ENCODE measurements at regions not wholly inside any gene's neighbourhood (a gene's known extent, or its start where the extent isn't known, plus 50 kb on each side); places are given as distances from the start of the nearest gene placed in this dataset.

- TF ChIP-seq CTCF (IDR thresholded peaks at IDR 0.05; ENCODE audit: unreplicated experiment) = no peak
- no peak for DNase-seq (ENCODE audit: low spot score, unreplicated experiment)
- Mint-ChIP-seq H3K9me3 (ENCODE audit: low read depth) (no peaks in the 10 kb centered on the region), H3K4me1 (ENCODE audit: low read depth) (peaks cover 3% of the 10 kb centered on the region), H3K27ac (no peak overlapping the region), H3K4me3 (ENCODE audit: low read depth) (no peak overlapping the region), H3K36me3 (ENCODE audit: insufficient read depth) (no peaks in the 10 kb centered on the region), H3K27me3 (no peaks in the 10 kb centered on the region)
These were observed 124.9 kb upstream of the ETAA1 start for GRCh38 chr2:67272195-67272594.

GRCh38 chr2:67277450-67277849, 119.7 kb upstream of the ETAA1 start:
- H3K4me3 Mint-ChIP-seq (ENCODE audit: low read depth) = no peak overlapping the region
- TF ChIP-seq CTCF (IDR thresholded peaks at IDR 0.05; ENCODE audit: unreplicated experiment) = no peak
- DNase-seq (ENCODE audit: low spot score, unreplicated experiment) = no peak
- no peaks in the 10 kb centered on the region for H3K27me3 Mint-ChIP-seq
- no peaks in the 10 kb centered on the region for H3K36me3 Mint-ChIP-seq (ENCODE audit: insufficient read depth)
- no peaks in the 10 kb centered on the region for H3K9me3 Mint-ChIP-seq (ENCODE audit: low read depth)
- H3K27ac Mint-ChIP-seq = no peak overlapping the region
- peaks cover 1% of the 10 kb centered on the region for H3K4me1 Mint-ChIP-seq (ENCODE audit: low read depth)

GRCh38 chr2:67281101-67281500, 116.0 kb upstream of the ETAA1 start:
- Mint-ChIP-seq H3K9me3 (ENCODE audit: low read depth) (no peaks in the 10 kb centered on the region), H3K27me3 (no peaks in the 10 kb centered on the region), H3K4me1 (ENCODE audit: low read depth) (peaks cover 5% of the 10 kb centered on the region), H3K27ac (no peak overlapping the region), H3K4me3 (ENCODE audit: low read depth) (no peak overlapping the region), H3K36me3 (ENCODE audit: insufficient read depth) (no peaks in the 10 kb centered on the region)
- DNase-seq (ENCODE audit: low spot score, unreplicated experiment) = no peak
- TF ChIP-seq CTCF (IDR thresholded peaks at IDR 0.05; ENCODE audit: unreplicated experiment) = no peak

GRCh38 chr2:67283641-67284040, 113.5 kb upstream of the ETAA1 start:
- DNase-seq (ENCODE audit: low spot score, unreplicated experiment) = no peak
- Mint-ChIP-seq H3K27ac (no peak overlapping the region), H3K27me3 (no peaks in the 10 kb centered on the region), H3K36me3 (ENCODE audit: insufficient read depth) (no peaks in the 10 kb centered on the region), H3K9me3 (ENCODE audit: low read depth) (no peaks in the 10 kb centered on the region), H3K4me3 (ENCODE audit: low read depth) (no peak overlapping the region), H3K4me1 (ENCODE audit: low read depth) (peaks cover 14% of the 10 kb centered on the region)
- no peak for TF ChIP-seq CTCF (IDR thresholded peaks at IDR 0.05; ENCODE audit: unreplicated experiment)

- Mint-ChIP-seq H3K9me3 (ENCODE audit: low read depth) (no peaks in the 10 kb centered on the region), H3K36me3 (ENCODE audit: insufficient read depth) (no peaks in the 10 kb centered on the region), H3K27me3 (no peaks in the 10 kb centered on the region), H3K4me3 (ENCODE audit: low read depth) (no peak overlapping the region), H3K4me1 (ENCODE audit: low read depth) (peaks cover 14% of the 10 kb centered on the region), H3K27ac (no peak overlapping the region)
- no peak for TF ChIP-seq CTCF (IDR thresholded peaks at IDR 0.05; ENCODE audit: unreplicated experiment)
- DNase-seq (ENCODE audit: low spot score, unreplicated experiment) = no peak
These were observed 110.0 kb upstream of the ETAA1 start for GRCh38 chr2:67286981-67287759.
